Islet of Langerhans (tissue), 1 donor: ENCODE measurements at regions not wholly inside any gene's neighbourhood (a gene's known extent, or its start where the extent isn't known, plus 50 kb on each side); places are given as distances from the start of the nearest gene placed in this dataset.
"Not testable (repeated sequence)": the region's sequence is repeated elsewhere in the genome, so short reads cannot be mapped to it uniquely, and the experiment has no call there.

Experiments
- FAIRE-seq: peaks from one replicate; lab custom pipeline; 2011; peaks lifted over from hg19 to GRCh38; lab: Jason Lieb, UNC

DNA sequence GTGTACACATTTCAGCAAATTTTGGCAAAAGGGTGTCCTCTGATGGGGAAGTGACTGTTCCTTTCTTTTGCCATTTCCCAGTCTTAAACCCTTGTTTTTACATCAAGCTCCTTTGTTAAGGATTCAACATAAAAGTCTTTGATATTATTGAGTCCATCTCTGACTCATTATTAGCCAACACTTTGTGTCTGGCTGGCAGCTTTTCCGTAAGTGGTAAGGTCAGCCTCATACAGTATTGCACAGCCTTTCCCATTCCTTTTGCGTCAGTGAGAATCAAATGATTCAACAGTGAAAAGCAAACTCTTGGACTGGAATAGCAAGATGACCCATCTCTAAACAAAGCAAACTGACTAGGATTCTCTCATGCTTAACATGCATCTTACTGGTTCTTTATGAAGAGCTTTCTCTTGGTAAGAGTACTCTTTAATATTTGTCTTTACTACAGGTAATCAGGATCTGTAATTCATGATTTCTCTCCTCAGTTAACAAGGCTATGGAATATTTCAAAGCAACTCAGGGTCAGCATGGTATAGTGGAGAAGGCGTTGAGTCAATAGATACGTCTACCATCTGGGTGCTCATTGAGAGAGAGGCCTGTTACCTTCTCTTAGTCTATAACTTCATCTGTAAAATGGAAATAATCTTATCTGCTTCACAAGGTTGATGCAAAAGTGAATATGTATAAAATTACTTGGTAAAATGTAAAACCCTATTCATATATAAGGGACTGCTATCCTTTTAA, 183.6 kb downstream of the PRL start:
- peak; percentile 17 for FAIRE-seq

DNA sequence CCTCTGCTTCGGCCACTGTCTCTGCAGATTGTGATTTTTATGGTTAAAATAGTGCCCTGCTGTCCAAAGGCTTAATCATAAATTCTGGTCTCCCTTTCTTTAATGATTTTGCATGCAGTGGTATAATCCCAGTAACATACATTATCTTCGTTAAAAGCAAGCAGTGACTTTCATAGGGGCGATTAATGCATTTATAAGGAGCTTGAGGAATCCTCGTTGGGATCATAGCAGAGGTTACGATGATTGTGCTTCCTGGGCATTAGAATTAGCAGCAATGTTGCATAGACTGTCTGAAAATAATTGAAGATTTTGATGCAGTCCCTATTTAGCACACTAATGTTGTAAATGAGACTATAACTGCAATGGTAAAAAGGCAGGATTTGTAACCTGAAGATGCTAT, 181.3 kb downstream of the PRL start:
- FAIRE-seq: no peak

DNA sequence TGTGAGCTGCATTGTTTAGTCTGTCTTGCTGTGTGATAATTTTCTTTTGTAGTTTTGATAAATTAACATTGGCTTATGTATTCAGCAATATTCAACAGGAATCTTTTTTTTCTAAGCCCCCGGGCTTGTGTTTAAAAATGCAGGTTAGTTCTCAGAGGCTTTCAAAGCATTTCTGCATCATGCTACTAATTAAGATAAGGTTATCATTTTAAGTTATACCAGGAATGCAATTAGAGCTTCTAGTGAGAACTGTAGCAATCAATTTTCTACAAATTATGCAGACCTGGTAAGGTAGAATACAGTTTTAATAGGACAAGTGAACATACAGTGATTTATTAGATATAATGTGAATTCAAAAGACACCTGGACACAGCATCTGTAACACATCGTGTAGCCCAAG, 179.2 kb downstream of the PRL start:
- no peak for FAIRE-seq

DNA sequence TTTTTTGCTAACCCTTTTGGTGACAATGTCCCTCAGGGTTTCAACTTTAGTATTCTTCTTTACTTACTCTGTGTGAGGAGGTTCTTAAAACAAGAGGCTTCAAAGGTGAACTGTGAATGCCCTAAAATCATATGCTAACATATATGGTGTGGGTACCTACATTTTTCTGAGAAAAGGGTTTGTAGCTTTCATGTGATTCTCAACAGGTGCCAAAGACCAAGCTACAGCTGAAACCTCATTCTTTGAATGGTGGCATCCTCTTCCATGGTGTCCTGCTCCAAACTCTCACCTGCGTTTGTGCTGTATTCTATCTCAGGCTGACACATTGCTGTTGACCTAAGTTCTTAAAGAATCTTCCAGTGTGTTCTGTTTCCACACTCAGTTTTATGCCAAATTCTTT, 177.3 kb downstream of the PRL start:
- FAIRE-seq: no peak

DNA sequence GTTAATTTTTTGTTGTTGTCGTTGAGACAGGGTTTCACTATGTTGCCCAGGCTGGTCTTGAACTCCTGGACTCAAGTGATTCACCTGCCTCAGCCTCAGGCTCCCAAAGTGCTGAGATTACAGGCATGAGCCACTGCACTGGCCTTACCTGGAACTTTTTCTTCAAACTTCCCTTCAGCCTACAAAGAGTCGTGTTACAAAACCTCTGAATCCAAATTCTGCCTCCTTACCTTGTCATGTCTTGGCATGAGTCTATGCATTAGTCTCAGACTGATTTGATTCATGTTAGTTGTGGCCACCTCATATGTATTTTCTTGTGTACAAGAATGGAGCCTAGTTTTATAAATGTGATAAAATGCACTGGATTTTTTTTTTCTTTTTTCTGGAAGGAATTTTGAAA, 172.1 kb downstream of the PRL start:
- FAIRE-seq: no peak

DNA sequence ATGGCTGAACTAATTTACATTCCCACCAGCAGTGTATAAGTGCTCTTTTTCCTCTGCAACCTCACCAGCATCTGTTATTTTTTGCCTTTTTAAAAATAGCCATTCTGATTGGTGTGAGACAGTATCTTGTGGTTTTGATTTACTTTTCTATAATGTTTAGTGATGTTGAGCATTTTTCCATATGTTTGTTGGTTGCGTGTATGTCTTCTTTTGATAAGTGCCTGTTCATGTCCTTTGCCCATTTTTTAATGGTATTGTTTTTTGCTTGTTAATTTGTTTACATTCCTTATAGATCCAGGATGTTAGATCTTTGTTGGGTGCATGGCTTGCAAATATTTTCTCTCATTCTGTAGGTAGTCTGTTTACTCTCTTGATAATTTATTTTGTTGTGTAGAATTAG, 169.9 kb downstream of the PRL start:
- no peak for FAIRE-seq

DNA sequence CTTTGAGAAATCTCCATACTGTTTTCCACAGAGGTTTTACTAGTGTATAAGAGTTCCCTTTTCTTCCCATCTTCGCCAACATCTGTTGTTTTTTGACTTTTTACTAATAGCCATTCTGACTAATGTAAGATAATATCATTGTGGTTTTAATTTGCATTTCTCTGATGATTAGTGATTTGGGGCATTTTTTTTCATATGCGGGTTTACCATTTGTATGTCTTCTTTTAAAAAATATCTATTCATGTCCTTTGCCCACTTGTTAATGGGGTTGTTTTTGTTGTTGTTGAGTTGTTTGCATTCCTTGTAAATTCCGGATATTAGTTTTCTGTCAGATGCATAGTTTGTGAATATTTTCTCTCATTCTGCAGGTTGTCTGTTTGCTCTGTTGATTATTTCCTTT, 167.1 kb downstream of the PRL start:
- FAIRE-seq: no peak

DNA sequence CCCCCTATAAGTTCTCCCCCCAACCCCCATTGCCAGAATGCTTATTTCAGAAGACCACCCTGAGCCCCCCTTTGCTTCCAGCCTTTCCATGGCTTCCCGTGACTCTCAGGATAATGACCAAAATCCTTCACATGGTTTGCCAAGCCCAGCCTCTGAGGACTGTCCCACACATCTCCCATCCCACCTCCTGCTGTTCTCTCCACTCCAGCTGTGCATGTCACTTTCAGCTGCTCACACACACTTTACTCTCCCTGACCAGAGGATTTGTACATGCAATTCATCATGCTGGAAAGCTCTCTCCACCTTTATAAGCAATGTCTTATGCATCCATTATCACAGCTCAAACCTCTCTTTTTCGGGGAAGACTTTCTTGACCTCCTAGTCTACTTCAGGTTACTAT, 164.2 kb downstream of the PRL start:
- FAIRE-seq: no peak

DNA sequence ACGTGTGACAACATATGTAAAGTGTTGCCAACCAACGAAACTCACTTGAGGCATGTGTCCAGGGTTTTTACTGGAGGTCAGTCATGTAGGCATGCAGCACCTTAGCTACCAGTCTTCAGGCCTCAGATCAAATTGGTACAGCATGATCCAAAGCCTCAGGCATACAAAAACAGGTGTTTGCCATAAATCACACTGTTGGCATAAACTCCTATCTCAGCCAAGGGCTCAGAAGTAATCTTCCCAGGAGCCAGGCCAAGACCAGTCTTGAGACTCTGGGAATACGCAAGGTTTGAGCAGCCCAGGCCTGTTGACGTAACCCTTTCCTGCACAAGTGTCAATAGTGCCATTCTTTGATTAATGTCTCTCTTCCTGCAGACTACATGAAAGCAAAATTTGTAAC, 163.5 kb downstream of the PRL start:
- FAIRE-seq: no peak

DNA sequence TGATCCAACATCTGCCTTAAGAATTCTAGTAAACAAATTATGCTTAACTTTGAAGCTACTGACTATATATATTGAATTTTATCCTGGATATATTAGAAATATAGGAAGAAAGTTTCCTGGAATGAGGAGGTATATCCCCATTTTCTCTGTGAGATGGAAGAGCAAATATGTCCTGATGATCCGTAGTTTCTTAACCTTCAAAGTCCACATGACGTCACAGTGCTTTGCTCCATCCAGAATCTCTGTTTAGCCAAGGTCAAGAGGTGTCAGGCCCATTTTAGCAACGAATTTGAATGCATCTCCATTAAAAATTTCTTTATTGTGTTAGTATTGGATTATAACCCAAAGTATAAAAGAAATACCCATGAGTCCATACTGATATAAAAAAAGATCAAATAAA, 162.5 kb downstream of the PRL start:
- no peak for FAIRE-seq

DNA sequence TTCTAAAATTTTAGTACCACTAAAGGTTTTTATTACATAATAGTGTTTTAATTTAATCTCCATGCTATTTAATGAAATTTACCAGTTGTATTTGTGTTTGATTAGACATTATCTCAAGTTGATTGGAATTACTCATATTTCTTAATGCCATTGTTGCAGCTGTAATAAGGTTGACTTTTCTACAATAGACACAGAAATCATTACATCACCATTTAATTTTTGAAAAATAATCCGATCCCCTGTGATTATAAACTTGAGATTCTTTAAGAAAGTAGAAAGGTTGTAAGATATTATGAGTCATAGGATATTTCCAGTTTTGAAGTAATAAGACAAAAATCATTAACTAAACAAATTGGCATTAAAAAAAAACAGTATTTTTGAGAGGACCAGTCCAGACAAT, 161.4 kb downstream of the PRL start:
- FAIRE-seq: no peak

DNA sequence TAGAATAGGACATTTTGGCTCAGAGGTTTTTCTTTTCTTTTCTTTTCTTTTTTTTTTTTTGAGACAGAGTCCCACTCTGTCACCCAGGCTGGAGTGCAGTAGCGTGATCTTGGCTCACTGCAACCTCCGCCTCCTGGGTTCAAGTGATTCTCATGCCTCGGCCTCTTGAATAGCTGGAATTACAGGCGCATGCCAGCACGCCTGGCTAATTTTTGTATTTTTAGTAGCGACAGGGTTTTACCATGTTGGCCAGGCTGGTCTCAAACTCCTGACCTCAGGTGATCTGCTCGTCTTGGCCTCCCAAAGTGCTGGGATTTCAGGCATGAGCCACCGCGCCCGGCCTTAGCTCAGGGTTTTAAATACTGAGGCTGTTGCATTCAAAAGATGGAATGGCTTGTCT, 156.1 kb downstream of the PRL start:
- FAIRE-seq: not testable (repeated sequence)

DNA sequence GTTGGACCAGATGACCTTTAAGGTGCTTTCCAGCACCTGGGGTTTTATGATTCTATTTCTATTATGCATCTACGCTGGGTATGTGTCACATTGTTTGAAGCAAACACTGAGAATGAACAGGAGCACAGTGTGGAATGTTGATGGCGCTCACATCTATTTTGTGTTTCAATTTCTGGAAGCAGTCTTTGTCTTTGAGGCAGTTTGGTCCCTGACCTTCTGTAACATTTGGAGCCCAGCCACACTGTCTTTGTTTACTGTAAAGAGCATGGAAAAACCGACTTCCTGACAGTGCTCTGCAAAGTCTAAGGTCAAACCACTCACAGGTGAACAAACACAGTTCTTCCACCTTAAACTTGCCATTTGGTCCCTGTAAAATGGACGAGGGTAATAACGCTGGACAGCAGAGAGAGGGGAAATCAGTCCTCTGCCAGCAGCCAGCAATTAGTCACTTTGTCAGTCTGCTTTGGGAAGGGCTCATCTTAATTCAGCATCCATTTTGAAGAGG, 155.5 kb downstream of the PRL start:
- FAIRE-seq: no peak

DNA sequence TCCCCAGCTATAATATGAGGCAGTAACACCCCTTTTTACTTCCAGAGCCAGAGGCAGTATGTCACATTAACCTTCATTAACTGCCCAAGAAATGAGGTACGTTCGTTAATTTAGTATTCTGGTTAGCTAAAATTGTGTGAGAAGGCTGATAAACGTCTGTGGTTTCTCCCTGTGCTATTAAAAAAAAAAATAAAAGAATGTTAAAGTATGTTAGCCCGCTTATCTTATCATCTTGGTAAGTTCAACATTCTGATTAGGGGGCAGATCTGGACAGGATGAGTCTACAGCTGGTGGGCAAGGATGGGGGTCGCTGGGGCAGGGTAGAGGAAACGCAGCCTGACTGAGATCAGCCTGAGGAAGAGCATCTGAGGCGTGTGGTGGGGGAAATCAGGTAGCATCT, 154.0 kb downstream of the PRL start:
- no peak for FAIRE-seq

DNA sequence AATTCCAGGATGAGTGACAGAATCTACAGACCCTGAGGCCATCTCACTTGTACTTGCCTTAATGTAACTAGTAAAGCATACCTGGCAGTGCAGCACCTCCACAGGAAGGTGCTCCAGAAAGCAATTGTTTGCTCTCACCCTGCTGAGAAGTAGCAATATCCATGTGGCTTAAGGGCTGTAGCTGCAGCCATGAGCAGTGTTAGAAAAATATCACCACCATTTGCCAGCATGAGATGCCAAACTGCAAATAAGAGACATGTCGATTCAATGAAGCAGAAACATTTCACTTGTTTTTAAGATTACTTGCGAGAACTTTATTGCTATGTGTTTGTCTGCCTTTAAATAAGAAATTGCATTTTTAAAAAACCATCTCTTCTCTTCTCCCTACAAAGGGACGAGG, 151.5 kb downstream of the PRL start:
- FAIRE-seq: no peak

DNA sequence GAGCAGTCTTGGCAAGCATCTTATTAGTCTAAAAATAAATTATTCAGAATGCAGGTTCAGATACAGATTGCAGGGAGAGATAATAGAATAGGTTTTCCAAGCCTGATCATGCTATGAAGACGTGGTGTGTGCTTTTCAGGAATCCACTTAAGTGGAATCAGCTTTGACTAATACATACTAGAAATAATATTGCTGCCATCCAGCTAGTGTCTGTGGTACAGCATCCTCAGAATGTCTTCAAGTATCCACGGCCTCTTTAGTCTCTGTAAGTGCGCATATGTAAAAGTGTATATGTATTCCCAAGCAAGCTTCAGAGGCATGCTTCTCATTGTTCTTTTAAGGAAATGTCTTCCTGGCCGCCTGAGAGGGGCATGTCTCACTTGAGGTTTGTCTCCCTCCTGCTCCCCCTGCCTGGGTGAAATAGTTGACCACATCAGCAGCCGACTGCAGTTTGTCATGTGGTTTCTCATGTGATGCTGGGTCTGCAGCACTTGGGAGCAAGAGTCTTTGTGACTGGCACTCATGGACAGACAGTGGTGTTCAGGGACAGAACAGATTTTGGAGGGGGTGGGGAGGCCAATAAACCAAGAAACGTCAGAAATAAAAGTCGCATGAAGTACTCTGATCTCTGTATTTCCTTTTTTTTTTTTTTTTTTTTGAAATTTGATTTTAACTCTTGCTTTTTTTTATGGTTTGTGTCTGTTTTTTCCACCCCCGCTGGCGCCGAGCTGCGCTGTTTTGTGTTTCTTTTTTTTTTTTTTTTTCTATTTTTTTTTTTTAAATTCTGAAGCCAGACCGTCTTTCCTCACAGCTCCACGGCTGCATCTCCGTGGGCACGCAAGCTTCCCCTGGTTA, 150.8 kb downstream of the PRL start:
- no peak for FAIRE-seq

DNA sequence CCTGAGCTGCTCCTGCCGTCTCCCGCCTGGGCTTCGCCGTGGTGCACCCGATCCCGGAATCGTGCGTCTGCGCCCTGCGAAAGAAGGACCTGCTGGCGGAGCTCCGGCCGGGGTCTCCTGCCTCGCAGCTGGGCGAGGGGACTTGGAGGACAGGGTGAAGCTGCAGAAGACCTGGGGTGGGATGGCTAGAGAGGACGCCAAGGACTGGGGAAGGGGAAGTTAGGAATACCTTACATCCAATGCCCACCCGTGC, 150.2 kb downstream of the PRL start:
- FAIRE-seq: no peak

DNA sequence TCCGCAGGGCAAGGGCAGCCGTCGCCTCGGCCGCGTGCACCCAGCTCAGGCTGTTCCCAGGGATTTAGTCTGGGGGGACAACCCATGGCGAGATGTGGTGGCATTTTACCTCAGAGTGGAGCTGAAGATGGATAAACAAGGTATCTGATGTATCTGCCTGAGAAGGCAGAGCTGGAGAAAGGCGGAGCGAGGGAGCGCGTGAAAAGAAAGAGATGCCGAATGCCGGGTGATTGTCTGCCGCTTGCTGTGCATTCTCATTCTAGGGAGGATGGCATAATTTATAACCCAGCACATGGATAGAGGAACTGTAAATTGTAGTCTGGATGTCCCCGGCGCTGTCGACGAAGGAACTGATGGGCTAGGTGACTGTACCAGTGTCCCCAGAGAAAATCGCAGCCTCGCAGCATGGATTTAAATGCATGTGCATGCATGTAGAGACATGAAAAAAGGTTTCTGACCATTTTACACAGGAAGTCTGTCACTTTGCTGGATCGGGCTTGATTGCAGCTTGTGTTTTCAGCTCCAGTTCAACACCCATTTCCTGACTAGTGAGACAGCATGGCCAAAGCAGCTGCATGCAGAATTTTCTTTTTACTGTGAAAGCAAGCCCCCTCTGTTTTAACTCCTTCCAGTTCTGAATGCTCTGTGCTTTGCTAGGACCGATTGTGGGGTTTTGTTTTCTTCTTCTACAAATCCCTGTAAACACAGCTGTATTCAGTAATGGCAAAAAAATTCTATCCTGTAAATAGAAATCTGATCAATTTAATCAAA, 149.7 kb downstream of the PRL start:
- FAIRE-seq: no peak

DNA sequence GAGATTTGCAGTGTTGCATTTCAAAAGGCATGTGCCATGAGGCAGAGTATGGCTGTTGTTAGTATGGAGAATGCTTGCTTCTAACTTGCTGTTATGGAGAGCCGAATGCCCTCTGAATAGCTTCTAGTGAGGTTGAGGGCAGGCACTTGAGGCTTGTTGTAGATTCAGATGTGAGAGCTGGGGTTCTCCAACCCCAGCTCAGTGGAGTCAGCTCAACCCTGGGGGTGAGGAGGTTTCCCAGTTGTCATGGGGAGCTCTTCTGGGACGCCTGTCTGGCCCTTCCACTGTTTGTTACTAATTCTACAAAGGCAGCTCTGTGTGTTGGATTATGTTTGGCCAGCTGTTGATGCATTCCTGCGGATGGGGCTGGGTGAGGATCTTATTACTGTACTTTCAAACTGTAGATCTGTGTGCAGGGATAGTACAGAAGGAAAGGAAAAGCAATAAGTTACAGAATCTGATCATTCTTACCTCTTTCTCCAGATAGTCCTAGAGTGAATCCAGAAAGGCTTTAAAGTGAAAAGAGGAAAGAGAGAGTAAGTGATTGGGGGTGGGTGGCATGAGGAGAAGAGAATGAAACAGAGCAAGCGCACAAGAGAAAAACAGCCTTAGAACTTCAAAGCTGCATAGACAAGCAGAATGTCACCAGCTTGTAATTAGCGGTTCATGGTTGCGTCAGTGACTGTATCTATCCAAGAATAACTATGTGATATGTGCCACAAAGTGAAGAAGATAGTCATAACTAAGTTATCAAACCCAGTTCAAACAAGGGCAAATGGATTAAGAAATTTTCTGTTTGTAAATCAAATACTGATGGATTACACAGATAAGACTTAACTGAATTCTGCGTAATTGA, 148.7 kb downstream of the PRL start:
- no peak for FAIRE-seq

DNA sequence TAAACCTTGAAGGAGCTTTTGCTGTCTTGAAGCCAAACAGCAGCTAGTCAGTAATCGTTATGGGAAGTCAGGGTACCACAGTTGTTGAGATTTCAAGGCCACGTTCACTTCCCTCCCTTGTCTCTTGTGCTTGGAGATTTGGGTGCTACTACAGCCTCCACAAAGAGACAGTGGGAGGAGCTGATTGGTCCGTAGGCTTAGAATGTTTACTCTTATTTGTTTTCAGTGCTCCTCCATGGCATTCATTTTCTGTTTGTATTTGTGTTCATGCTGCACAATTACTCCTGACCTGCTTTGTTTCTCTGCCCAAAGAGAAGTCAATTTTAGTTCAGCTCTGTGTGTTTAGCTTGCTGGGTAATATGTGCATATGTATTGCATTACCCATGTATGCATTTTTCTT, 147.7 kb downstream of the PRL start:
- FAIRE-seq: no peak

DNA sequence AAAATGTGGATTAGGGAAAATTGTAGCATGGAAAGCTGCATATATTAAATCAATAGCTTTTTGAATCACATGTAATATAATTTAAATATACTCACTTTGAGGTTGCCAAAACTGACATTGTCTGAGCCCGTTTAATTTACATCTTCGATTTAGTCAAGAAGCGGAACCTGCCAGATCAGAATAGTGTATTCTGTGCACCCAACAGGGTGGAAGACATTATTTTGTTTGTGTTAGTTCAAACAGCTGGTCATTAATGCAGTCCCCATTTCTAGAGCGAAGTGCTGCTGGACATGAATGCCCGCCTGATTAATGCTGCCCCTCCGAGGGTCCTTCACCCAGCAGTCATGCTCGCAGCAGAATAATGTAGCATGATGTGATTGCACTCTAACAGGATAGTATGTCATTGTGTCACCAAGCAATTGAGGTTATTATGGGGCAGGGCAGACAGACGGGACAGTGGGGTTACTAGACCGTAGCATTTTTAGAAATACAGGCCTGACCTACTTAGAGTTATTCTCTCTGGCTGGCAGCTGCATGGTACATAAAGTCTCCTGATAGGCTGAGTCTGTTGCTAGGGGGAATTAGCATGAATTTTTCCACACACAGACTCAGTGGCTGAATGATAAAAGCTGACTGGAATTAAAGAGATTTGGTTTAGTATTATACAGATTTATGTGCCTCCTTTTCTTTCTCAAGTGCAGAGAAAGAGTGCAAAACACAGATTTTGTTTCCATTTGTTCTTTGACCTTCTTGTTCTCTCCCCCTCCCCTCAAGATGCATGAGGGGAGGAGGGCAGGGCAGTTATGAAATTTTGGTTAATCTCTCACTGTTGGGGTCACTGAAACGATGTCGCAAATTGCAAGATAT, 147.1 kb downstream of the PRL start:
- peak; percentile 88 for FAIRE-seq
